ENCODE measurements at regions not wholly inside any gene's neighbourhood (a gene's known extent, or its start where the extent isn't known, plus 50 kb on each side); places are given as distances from the start of the nearest gene placed in this dataset.

DNA sequence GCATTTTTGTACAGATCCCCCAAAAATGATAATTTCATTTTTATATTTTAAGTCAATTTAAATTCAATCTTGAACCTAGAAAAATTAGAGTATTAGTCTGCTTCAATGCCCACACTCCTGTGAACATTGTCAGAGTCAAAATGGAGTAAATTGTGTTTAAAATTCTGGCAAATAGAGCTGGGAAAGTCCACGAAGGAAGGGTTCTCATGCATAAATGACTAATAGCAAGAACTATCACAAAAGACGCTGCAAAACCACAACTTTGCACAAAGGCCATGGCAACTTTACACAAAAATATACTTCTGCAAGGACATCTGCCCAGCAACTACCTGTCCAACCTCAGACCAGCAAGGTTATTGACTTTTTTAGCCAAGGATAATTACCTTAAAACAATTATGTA, 203.2 kb upstream of the SMLR1 start:
- 91% methylated on average over 2 of the region's 2 CpGs for WGBS (ENCODE audit: low lambda C conversion rate, missing lambda C conversion rate)
- Histone ChIP-seq H3K36me3 (replicated peaks; ENCODE audit: insufficient read depth, low read depth) (no peaks in the 10 kb centered on the region), H4K20me1 (ENCODE audit: insufficient read depth, poor library complexity, severe bottlenecking) (no peaks in the 10 kb centered on the region), H2AFZ (no peak overlapping the region), H3K27me3 (no peaks in the 10 kb centered on the region), H3K4me1 (ENCODE audit: insufficient read depth) (peaks cover 5% of the 10 kb centered on the region), H3K4me2 (no peak overlapping the region), H3K9me2 (replicated peaks; ENCODE audit: insufficient read depth) (no peaks in the 10 kb centered on the region), H3K4me3 (no peak overlapping the region), H3K79me2 (no peaks in the 10 kb centered on the region), H3K27ac (no peak overlapping the region), H3K9me3 (ENCODE audit: low read depth) (no peaks in the 10 kb centered on the region)
- no peak for DNase-seq (ENCODE audit: low spot score)
- TF ChIP-seq EZH2phosphoT487 (IDR thresholded peaks at IDR 0.05; ENCODE audit: low read depth, severe bottlenecking, unreplicated experiment) (no peak), EZH2 (IDR thresholded peaks at IDR 0.05; ENCODE audit: borderline replicate concordance) (no peak)
- TF ChIP-seq, protein P1, sequence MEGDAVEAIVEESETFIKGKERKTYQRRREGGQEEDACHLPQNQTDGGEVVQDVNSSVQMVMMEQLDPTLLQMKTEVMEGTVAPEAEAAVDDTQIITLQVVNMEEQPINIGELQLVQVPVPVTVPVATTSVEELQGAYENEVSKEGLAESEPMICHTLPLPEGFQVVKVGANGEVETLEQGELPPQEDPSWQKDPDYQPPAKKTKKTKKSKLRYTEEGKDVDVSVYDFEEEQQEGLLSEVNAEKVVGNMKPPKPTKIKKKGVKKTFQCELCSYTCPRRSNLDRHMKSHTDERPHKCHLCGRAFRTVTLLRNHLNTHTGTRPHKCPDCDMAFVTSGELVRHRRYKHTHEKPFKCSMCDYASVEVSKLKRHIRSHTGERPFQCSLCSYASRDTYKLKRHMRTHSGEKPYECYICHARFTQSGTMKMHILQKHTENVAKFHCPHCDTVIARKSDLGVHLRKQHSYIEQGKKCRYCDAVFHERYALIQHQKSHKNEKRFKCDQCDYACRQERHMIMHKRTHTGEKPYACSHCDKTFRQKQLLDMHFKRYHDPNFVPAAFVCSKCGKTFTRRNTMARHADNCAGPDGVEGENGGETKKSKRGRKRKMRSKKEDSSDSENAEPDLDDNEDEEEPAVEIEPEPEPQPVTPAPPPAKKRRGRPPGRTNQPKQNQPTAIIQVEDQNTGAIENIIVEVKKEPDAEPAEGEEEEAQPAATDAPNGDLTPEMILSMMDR (IDR thresholded peaks at IDR 0.05; ENCODE audit: poor library complexity), result no peak

DNA sequence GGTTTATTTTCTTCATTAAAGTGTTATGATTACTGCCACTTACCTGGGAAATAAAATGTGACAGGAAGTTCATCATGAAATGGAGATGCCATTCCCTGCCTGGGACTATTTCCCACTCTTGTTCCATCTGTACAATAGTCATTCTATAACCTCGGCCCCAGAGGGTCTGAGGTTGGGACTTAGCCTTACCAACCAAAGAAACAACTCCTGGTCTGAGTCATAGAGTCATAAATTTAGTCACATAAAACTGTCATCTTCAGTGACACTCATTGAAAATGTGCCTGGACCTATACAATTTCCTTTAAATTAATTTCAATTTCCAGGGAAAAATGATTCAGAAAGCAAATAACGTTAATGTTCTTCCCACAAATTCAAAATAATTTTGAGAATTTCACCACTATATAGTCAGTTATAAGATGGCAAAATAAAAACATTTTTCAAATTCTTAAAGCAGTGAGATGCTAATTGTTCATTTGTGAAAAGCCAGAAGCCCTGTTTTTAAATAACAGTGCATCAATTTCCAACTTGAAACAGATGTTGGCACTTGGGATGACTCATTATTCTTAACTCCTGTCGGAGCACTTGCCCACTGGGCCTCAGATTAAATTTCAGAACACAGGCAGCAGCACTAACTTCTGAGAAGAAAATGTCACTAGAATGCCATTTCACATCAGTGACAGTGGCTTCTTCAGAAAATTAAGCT, 201.2 kb upstream of the SMLR1 start:
- Histone ChIP-seq H2AFZ (no peak overlapping the region), H4K20me1 (ENCODE audit: insufficient read depth, poor library complexity, severe bottlenecking) (no peaks in the 10 kb centered on the region), H3K79me2 (no peaks in the 10 kb centered on the region), H3K27me3 (no peaks in the 10 kb centered on the region), H3K4me3 (no peak overlapping the region), H3K9me3 (ENCODE audit: low read depth) (no peaks in the 10 kb centered on the region), H3K36me3 (replicated peaks; ENCODE audit: insufficient read depth, low read depth) (no peaks in the 10 kb centered on the region), H3K4me1 (ENCODE audit: insufficient read depth) (no peaks in the 10 kb centered on the region), H3K27ac (no peak overlapping the region), H3K4me2 (no peak overlapping the region), H3K9me2 (replicated peaks; ENCODE audit: insufficient read depth) (no peaks in the 10 kb centered on the region)
- peak; percentile 18 for DNase-seq (ENCODE audit: low spot score)
- TF ChIP-seq, protein P1 (IDR thresholded peaks at IDR 0.05; ENCODE audit: poor library complexity), result no peak
- no peak for TF ChIP-seq EZH2phosphoT487 (IDR thresholded peaks at IDR 0.05; ENCODE audit: low read depth, severe bottlenecking, unreplicated experiment)
- TF ChIP-seq EZH2 (IDR thresholded peaks at IDR 0.05; ENCODE audit: borderline replicate concordance), result no peak
- WGBS (ENCODE audit: low lambda C conversion rate, missing lambda C conversion rate), result 47% methylated on average over 3 of the region's 3 CpGs

DNA sequence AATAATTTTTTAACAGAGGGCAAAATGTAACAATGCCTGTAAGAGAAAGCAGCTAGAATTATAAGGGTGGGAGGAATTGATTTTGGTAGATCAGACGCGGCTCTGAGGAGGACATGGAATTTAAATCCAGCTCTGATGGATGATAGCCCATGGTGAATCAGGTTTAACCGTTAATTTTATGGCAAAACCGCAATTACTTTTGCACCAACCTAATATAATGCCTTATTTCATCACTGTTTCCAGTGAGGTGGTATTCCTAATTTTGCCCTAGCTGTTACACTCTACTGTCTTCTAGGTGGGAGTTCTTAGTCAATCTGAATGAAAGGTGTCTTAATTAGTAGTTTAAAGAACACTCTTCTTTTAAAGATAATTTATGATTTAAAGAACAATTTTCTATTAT, 198.3 kb upstream of the SMLR1 start:
- no peaks in the 10 kb centered on the region for H3K79me2 ChIP-seq
- DNase-seq (ENCODE audit: low spot score), result no peak
- H3K27ac ChIP-seq, result no peak overlapping the region
- H3K36me3 ChIP-seq (replicated peaks; ENCODE audit: insufficient read depth, low read depth), result no peaks in the 10 kb centered on the region
- no peaks in the 10 kb centered on the region for H3K4me1 ChIP-seq (ENCODE audit: insufficient read depth)
- H3K9me3 ChIP-seq (ENCODE audit: low read depth), result no peaks in the 10 kb centered on the region
- no peaks in the 10 kb centered on the region for H3K9me2 ChIP-seq (replicated peaks; ENCODE audit: insufficient read depth)
- no peak overlapping the region for H3K4me2 ChIP-seq
- WGBS (ENCODE audit: low lambda C conversion rate, missing lambda C conversion rate), result 96% methylated on average over 4 of the region's 4 CpGs
- TF ChIP-seq EZH2phosphoT487 (IDR thresholded peaks at IDR 0.05; ENCODE audit: low read depth, severe bottlenecking, unreplicated experiment), result no peak
- TF ChIP-seq, protein P1 (IDR thresholded peaks at IDR 0.05; ENCODE audit: poor library complexity), result no peak
- no peak for TF ChIP-seq EZH2 (IDR thresholded peaks at IDR 0.05; ENCODE audit: borderline replicate concordance)
- no peak overlapping the region for H3K4me3 ChIP-seq
- no peaks in the 10 kb centered on the region for H4K20me1 ChIP-seq (ENCODE audit: insufficient read depth, poor library complexity, severe bottlenecking)
- H3K27me3 ChIP-seq, result no peaks in the 10 kb centered on the region
- no peak overlapping the region for H2AFZ ChIP-seq
